Stomach (tissue), 4 donors: ENCODE measurements at regions not wholly inside any gene's neighbourhood (a gene's known extent, or its start where the extent isn't known, plus 50 kb on each side); places are given as distances from the start of the nearest gene placed in this dataset.

ENCODE experiments used
- EP300 ChIP-seq: sonication (generic); formaldehyde crosslinking; IDR thresholded peaks from one replicate; pipeline ENCODE4 v1.6.1; 2017; ENCODE audit warnings: antibody characterized with exemption
- POLR2A ChIP-seq, 4 donors: fragments of 450-650 bp; IDR thresholded peaks; one replicate each; pipeline ENCODE4 v1.6.1; 2016; ENCODE audit warnings: antibody characterized with exemption in 4 of 4, control low read depth in 2 of 4, mild to moderate bottlenecking in 1 of 4, moderate library complexity in 1 of 4
- POLR2AphosphoS5 ChIP-seq, 3 donors: sonication (generic); formaldehyde crosslinking; IDR thresholded peaks; one replicate each; pipeline ENCODE4 v1.6.1; 2016; ENCODE audit warnings: antibody characterized with exemption in 3 of 3
- TF ChIP-seq, protein P1 (sequence below), 7 experiments: fragments of 450-650 bp in 4 of 7; fragments of 200-600 bp in 3 of 7; sonication (generic) in 3 of 7; IDR thresholded peaks; one replicate each; pipeline ENCODE4 v1.5.1; 2016 to 2019; ENCODE audit warnings: antibody characterized with exemption in 7 of 7, control low read depth in 2 of 7, mild to moderate bottlenecking in 1 of 7

DNA sequence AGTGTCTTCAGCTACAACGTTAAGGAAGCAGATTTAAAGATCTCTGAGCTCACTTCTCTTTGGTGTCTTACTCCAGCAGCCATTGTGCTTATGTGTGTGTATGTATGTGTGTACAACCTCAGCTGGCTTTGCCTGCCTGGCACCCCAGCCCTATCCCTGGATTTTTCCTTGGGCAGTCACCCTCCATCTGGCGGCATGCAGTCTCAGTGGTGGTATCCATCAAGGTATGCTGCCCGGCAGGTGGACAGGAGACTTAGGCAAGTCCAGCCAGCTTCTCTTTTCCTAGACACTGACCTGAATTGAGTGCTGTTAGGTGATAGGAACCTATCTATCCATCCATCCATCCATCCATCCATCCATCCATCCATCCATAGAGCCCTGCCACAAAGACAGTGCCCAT is 280.8 kb upstream of the CCL2 start:
- TF ChIP-seq, protein P1, sequence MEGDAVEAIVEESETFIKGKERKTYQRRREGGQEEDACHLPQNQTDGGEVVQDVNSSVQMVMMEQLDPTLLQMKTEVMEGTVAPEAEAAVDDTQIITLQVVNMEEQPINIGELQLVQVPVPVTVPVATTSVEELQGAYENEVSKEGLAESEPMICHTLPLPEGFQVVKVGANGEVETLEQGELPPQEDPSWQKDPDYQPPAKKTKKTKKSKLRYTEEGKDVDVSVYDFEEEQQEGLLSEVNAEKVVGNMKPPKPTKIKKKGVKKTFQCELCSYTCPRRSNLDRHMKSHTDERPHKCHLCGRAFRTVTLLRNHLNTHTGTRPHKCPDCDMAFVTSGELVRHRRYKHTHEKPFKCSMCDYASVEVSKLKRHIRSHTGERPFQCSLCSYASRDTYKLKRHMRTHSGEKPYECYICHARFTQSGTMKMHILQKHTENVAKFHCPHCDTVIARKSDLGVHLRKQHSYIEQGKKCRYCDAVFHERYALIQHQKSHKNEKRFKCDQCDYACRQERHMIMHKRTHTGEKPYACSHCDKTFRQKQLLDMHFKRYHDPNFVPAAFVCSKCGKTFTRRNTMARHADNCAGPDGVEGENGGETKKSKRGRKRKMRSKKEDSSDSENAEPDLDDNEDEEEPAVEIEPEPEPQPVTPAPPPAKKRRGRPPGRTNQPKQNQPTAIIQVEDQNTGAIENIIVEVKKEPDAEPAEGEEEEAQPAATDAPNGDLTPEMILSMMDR (IDR thresholded peaks at IDR 0.05), result no peak
- TF ChIP-seq POLR2A (IDR thresholded peaks at IDR 0.05) (no peak), POLR2AphosphoS5 (IDR thresholded peaks at IDR 0.05) (no peak), EP300 (no peak)
